GM21360 (cell line): ENCODE measurements at regions not wholly inside any gene's neighbourhood (a gene's known extent, or its start where the extent isn't known, plus 50 kb on each side); places are given as distances from the start of the nearest gene placed in this dataset.
"Not testable (repeated sequence)": the region's sequence is repeated elsewhere in the genome, so short reads cannot be mapped to it uniquely, and the experiment has no call there.

Experiments
- ATAC-seq: cut with Tn5 transposase; IDR thresholded peaks from one replicate; pipeline ENCODE4 v1.9.1; 2021; ENCODE audit warnings: mild to moderate bottlenecking, moderate library complexity; ENCODE audit not compliant: unreplicated experiment

DNA sequence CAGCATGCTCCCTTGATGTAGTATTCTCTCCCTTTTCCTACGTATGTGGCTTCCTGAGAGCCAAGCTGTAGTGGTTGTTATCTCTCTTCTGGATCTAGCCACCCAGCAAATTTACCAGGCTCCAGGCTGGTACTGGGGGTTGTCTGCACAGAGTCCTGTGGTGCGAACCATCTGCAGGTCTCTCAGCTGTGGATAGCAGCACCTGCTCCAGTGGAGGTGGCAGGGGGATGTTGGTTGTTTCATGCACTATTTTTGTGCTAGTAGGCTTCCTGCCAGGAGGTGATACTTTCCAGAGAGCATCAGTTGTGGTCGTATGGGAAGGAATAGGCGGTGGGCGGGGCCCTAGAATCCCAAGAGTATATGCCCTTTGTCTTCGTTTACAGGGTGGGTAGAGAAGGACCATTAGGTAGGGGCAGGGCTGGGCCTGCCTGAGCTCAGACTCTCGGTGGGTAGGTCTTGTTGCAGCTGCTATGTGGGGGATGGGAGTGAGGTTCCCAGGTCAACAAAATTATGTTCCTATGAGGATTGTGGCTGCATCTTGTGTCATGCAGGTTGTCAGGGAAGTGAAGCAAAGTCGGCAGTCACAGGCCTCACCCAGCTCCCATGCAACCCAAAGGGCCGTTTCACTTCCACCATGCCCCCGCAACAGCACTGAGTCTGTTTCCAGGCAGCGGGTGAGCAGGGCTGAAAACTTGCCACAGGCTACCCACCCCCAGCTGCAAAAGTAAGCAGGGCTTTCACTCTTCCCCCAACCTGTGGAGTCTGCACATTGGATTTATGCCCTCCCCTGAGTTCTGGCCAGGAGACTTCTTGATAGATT is 1139.5 kb downstream of the BCL11A start:
- ATAC-seq = no peak

DNA sequence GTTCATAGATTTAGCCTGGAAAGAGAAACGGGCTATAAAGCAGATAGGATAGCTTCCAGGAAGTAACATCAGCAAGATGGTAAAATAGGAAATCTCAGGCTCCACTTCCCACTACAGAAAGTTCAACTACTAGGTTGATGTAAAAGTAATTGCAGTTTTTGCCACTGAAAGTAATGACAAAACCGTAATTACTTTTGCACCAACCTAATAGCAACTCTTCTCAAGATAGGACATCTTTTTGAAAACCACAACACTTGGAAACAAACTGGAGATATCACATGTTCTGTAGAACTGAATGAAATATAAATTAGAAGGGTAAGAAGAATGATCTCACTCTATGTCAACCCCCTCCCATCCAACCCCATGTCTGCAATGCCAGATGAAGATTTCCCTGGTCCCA is 1154.3 kb downstream of the BCL11A start:
- ATAC-seq = no peak

DNA sequence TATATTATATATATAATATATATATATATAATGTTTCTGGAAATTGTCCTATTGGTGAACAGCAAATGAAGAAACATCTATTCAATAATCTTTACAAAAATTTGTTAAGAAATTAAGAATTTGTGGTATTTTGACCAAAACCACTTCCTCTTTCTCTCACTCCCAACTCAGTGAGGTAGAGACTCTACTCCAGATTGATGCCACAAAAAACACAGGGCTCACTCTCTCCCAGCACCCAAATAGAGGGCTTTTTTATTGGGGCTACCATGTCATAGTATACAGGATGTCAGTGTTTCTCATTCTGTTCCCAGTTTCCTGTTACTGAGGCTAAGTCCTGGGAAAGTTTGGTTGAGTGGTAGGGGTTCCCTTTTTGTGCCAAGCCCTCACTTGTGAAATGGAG is 1155.4 kb downstream of the BCL11A start:
- no peak for ATAC-seq

DNA sequence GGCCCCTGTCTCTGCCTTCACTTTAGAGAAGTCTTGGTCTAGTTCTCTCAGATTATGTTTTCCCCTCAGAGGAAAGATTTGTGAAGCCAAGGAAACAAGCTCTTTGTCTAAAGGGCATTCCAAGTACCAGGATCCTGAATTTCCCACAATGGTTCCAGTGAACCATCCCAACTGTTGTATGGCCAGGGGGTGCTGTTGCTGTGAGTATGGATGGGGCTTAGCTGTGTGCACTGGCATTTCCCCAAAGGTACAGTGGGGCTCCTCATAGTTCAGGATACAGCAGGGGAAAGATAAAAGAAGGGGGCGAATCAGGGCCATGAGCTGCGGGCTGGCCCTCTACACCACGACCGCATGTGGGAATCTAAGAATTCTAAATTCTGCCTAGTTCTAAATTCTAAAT is 1154.0 kb upstream of the FANCL start:
- ATAC-seq = no peak

DNA sequence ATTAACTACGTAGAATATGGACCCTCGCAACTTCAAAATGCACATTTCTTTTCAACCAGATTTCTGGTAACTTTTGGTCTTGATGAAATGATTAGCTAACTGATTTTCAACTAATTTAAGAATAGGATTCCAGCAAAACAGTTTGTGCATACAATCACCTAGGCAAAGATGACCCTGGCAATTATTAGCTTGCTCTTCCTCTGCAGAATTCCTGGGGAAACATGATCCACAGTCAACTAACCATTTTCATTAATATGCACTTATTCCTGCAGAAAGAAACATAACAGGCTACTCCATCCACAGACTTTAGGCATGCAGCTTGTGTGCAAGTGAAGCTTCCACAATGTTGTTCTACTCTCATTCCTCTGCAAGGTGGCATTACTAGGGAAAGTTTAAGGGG is 1150.8 kb upstream of the FANCL start:
- no peak for ATAC-seq

DNA sequence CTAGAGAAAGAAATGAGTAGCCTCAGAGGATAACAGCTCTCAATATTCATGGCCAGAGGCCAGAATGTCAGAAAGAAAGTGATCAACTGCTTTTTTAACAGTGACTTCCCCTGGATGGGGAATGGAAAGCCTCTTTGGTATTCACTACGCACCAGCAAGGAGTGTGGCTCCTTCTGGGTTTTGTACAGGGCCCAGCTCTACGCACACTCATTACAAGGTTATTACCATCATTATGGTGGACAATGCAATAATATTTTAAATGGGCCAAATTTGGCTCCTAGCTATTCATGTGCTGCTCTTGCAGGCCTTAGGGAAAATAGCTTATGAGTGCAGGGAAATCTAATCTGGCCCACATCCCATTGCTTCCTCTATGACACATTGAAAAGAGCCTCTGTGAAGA is 1149.5 kb upstream of the FANCL start:
- no peak for ATAC-seq

DNA sequence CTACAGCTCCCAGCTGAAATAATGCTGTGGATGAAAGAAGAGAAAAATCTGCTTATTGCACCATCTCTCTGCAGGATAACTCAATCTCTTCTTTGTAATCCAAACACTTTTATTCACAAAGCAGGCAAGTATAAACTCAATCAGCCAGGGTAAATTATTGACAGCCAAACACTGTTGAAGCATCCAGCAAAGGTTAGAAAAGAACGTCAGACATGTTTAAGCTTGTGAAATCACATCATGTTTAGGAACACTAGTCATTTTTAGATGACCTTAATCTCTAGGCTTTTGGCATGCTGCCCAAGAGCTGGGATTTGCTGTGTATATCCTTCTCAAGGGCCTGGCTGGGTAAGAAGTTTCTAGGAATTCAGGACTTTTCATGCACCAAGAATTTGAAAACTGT is 1148.1 kb upstream of the FANCL start:
- ATAC-seq = no peak

DNA sequence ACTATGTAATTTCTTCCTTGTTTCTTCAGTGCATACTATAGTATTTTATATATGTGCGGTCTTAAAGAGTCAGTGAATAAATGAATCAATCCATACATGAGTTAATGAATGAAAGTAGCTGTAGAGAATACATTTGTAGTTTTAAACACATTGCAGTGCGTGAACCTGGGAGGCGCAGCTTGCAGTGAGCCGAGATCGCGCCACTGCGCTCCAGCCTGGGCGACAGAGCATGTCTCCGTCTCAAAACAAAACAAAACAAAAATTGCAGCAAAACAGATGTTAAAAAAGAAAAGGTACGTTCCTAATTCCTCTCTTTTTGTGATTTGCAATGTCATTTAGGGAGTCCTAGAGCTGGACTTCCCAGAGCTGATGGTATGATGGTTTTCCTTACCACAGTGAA is 1144.8 kb upstream of the FANCL start:
- no peak for ATAC-seq

DNA sequence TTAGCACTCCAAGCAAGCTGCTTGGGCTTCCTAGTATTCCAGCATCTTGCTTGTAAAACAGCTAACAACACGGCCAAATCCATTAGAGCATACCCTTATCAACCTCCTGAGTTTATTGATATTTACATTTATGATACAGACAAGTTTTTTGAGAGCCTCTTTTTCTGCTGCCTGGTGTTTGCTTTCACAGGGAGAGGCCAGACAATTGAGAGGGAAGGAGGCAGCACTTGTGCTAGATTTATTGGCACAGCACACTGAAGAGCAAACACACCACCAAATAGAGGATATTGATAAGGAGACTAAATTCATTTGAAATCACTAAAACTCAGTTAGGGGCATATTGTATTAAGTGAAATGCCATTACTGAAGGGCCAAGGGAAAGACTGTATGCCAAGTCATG is 1142.3 kb upstream of the FANCL start:
- ATAC-seq = no peak

DNA sequence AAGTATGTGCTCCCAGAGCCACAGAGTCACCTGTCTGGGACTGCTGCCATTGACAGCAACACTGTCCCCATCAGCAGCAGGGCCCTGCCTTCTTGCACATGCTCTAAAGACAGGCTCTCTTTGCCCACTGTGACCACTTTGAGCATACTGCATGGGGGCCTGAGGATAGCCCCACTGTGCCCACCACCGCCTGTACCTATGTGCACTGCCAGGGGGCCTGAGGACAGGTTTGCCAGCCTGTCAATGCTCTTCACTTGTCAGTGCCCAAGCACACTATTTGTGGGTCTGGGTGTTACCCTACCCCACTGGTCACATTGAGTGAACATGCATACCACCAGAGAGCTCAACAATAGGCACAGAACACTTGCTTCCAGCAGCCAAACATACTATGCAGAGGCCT is 1137.0 kb upstream of the FANCL start:
- no peak for ATAC-seq

DNA sequence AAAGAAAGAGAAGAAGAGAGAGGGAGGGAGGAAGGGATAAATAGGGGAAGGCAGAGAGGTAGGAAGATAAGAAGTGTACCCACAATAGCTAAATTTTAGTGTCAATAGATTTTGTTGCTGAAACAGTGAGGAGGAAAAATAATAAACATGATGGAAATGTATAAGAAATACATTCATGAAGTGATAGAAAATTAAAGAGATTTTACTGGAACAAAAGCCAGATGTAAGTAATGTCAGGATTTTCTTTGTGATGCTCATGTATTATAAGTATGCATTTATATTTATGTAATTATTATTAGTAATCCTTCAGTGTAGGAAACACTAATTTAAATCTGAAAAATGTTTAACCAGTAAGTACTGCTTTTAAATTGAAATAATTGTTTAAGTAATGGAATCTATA is 1125.2 kb upstream of the FANCL start:
- ATAC-seq = no peak

DNA sequence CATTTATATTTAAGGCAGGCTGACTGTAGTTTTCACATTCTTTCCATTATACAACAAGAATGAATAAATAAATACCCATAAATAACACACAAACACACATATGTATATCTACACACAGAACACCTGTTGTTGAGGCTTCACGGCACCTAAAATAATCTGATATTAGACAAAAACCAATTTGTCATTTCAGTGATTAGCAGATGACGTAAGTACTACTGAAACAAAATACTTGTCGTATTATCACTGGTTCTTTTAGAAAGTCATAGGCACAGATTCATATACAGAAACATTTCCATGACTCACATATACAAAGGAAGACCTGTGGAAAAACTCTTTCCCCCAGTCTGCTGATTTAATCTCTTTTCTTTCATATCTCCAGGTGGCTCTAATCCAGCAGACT is 1113.4 kb upstream of the FANCL start:
- ATAC-seq = no peak

DNA sequence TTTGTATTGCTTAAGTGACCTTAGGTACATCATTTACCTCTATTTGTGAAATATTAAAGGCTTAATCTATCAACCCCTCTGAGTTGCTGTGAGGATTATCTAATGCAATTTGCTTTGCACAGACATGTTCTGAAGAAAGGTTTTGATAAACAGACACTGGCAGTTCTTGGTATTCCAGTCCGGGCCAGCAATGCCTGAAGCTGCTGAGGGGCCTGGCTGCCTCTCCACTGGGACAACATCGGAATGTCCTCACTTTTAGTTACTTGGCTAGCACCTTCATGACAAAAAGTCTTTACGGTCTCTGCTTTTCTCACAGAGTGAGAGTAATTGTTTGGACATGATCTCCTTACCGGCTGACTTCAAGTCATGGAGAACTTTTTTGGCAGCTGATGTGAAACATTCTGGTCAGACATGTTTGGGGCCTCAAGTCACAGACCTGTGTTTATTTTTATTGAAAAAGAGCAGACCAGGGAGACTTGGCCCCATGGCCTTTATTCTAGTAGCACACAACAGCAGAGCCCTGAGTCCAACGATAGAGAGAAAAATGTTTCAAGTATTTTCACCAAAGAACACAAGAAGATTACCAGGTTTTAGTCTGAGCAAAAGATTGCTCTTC is 1112.3 kb upstream of the FANCL start:
- ATAC-seq = no peak

DNA sequence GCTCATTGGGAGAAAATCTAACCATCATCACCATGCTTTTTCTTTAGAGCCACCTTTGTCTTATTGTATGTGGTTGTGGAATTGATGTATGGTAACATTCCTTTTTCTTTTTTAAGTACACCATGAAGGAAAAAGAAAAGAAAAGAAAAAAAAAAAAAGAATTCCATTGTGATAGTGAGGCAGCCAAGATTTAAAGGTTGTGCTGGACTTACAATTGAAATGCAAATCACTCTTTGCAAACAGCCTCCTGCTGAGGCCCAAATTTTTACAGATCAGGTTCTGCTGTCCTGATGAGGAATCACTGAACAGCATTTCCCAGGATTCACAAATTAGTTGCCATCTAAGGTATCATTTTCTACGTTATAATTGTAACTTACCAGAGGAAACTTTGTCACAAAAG is 1101.0 kb upstream of the FANCL start:
- no peak for ATAC-seq

DNA sequence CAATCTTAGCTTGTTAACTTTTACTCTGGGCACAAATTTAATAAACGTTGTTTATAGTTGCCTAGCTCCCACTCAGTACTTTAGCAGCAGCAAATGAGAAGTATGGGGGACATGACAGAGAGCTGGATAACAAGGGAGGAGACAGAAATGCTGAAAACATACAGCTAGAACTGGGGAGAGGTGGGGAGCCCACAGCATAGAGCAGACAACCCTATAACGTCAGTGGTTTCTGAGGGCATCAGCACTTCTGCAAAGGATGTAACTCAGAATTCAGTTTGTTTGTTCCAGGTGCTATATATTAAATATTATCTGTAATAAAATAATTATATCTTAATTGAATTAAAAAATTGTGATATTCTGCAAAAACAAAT is 1098.7 kb upstream of the FANCL start:
- ATAC-seq = no peak

DNA sequence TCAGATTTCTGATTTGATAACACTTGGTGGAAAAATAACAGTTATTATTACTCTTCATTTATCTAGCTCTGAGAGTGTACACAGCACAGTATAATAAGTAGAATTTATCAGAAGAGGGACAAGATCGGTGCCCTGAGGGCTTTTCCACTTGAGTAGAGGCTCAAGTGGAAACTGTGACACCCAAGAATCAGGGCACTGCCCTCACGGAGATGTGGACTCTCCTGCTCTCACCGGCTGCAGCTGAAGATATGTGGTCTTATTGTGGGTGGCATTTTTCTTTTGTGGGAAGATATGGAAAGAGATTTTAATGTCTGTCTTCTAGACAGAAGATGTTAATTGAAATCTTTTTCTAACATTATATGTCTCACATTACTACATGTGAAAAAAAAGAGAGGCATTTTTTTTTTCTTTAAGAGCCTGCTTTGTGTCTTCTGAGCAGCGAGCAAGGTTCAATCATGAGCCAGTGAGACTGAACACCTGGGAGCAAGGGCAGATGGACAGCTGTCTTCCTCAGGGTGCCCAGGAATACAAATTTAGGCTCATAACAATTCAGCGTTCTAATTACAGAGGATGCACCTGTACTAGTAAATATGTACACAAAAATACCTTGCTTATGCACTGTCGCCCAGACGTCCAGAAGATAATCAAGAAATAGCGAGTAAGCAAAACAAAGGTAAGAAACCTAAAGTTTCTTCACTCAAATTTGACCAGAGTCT is 1098.2 kb upstream of the FANCL start:
- no peak for ATAC-seq

DNA sequence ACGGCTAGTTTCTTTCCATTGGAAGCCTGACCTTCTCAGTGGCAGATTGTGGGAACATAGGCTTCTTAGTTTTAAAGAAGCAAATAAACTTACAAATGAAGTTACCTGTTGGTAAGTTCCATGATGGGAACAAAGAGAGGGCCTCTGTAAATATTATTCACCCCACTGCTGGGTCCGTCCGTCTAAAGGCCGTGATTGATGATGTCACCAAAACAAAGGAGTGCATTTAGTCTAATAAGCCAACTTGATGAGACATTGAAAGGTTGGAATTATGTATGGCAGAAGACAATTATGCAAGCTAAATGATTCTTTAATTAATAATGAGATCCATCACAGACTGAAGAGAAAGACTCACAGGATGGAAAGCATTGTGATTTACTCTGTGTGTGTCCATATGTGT is 1091.9 kb upstream of the FANCL start:
- no peak for ATAC-seq

DNA sequence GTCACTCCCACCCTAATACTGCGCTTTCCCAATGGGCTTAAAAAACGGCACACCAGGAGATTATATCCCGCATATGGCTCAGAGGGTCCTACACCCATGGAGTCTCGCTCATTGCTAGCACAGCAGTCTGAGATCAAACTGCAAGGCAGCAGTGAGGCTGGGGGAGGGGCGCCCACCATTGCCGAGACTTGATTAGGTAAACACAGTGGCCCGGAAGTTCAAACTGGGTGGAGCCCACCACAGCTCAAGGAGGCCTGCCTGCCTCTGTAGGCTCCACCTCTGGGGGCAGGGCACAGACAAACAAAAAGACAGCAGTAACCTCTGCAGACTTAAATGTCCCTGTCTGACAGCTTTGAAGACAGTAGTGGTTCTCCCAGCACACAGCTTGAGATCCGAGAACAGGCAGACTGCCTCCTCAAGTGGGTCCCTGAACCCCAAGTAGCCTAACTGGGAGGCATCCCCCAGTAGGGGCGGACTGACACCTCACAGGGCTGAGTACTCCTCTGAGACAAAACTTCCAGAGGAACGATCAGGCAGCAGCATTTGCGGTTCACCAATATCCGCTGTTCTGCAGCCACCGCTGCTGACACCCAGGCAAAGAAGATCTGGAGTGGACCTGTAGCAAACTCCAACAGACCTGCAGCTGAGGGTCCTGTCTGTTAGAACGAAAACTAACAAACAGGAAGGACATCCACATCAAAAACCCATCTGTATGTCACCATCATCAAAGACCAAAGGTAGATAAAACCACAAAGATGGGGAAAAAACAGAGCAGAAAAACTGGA is 1085.6 kb upstream of the FANCL start:
- not testable (repeated sequence) for ATAC-seq

DNA sequence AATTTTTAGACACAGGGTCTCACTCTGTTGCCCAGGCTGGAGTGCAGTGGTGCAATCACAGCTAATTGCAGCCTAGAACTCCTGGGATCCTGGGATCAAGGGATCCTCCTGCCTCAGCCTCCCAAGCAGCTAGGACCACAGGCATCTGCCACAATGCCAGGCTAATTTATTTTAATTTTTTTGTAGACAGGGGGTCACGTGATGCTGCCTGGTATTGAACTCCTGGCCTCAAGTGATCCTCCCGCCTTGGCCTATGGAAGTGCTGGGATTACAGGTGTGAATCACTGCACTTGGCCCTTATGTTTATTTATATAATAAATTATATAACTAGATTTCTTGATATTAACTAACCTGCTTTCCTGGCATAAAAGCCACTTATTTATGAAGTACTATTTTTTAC is 1081.7 kb upstream of the FANCL start:
- ATAC-seq = no peak

DNA sequence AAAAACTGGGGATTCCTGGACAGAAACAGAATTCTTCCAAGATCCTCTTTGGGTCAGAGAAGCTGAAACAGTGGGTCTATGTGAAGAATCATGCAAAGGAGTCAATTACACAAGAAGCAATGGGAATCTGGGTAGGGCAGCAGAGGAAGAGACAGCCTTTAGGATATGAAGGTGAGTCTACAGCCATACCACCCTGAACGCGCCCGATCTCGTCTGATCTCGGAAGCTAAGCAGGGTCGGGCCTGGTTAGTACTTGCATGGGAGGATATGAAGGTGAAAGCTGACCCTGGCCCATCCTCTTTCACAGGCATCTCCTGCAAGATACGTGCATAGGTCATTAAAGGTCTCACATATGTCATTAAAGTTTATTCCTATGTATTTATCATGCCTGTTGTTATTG is 1080.9 kb upstream of the FANCL start:
- ATAC-seq = no peak

DNA sequence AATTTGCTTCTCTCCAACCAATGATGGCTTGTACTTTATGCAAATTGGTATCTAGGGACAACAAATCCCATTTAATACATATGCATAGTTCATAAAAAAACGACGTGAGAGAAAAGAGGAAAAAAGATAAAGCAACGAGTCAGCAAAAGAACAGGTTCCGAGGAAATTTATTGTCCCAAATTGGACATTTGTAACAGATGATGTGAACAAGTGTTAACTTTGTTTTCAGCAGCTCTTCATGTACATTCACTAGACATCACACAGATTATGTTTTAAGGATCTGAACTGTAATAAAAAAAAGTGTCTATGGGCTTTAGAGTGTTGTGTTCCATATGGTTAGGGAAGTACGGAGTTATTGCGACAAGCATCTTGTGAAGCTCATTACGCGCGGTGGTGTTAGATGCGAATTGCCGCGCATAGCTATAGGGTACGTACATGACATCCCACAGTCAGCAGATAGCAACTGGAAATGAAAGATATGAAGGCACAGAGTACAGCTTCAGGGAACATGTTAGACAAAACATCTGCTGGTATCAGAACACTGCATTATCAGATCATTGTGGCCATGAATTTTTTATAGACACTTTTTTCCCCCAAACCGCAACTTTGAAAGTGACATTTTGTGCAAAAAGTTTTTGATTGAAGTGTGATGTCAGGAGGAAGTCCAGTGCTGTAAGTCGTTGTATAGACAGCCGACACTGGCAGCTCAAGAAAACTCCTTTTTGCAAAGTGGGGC is 1073.1 kb upstream of the FANCL start:
- ATAC-seq = no peak
